H1 (cell line): ENCODE measurements at regions not wholly inside any gene's neighbourhood (a gene's known extent, or its start where the extent isn't known, plus 50 kb on each side); places are given as distances from the start of the nearest gene placed in this dataset.

Experiments used
- CTCF ChIA-PET: fragments of 300-600 bp; sonication (Branson Sonifier 250); formaldehyde crosslinking; loops from one replicate; lab custom pipeline; 2021; ENCODE audit not compliant: partially characterized antibody; lab: Charles Lee
- POLR2A ChIA-PET: fragments of 300-600 bp; sonication (Branson Sonifier 250); formaldehyde crosslinking; loops from one replicate; lab custom pipeline; 2021; ENCODE audit warnings: inconsistent platforms; ENCODE audit not compliant: partially characterized antibody; lab: Charles Lee
- DNase-seq, 2 experiments: peaks; one replicate each; pipeline versions ENCODE4 v3.0.0 to v3.0.0-alpha.2; 2010 to 2022; ENCODE audit warnings: low spot score in 2 of 2, low read depth in 1 of 2, mixed read lengths in 1 of 2
- FAIRE-seq: peaks from 2 replicates; lab custom pipeline; 2011; peaks lifted over from hg19 to GRCh38; lab: Jason Lieb, UNC
- H2AFZ ChIP-seq: 2 replicates; pipeline ENCODE4 v1.8.1; 2012; ENCODE audit warnings: low read length, inconsistent platforms
- H2AK5ac ChIP-seq: 2 replicates; pipeline ENCODE4 v1.6.1; 2013; ENCODE audit warnings: low read depth, low read length
- H2BK120ac ChIP-seq: replicated peaks from 2 replicates; pipeline ENCODE3; 2013; ENCODE audit warnings: low read depth, low read length, inconsistent platforms
- H2BK12ac ChIP-seq: 2 replicates; pipeline ENCODE4 v1.6.1; 2013; ENCODE audit warnings: low read depth, low read length
- H2BK15ac ChIP-seq: 2 replicates; pipeline ENCODE4 v1.6.1; 2013; ENCODE audit warnings: low read length
- H2BK20ac ChIP-seq: 2 replicates; pipeline ENCODE4 v1.6.1; 2013; ENCODE audit warnings: low read length
- H2BK5ac ChIP-seq: 2 replicates; pipeline ENCODE4 v1.6.1; 2013; ENCODE audit warnings: low read depth, low read length
- H3K14ac ChIP-seq: 2 replicates; pipeline ENCODE4 v1.6.1; 2013; ENCODE audit warnings: inconsistent platforms; ENCODE audit not compliant: insufficient read length
- H3K18ac ChIP-seq: 2 replicates; pipeline ENCODE4 v1.6.1; 2013; ENCODE audit warnings: low read length; ENCODE audit errors: extremely low read depth
- H3K23ac ChIP-seq: 2 replicates; pipeline ENCODE4 v1.6.1; 2013; ENCODE audit warnings: inconsistent platforms; ENCODE audit not compliant: insufficient read length
- H3K23me2 ChIP-seq: 2 replicates; pipeline ENCODE4 v1.6.1; 2013; ENCODE audit warnings: low read depth, low read length
- H3K27ac ChIP-seq: 2 replicates; pipeline ENCODE4 v1.6.1; 2011; ENCODE audit warnings: low read depth, low read length, inconsistent platforms
- H3K27me3 ChIP-seq, 4 experiments: replicated peaks in 1 of 4; 1 replicate in 1 of 4; 2 replicates in 3 of 4; pipeline versions ENCODE4 v1.6.1 to v1.8.1; 2011 to 2013; ENCODE audit warnings: low read length in 3 of 4, mild to moderate bottlenecking in 3 of 4, inconsistent platforms in 2 of 4, mixed read lengths in 2 of 4, moderate library complexity in 1 of 4; ENCODE audit not compliant: control insufficient read depth in 3 of 4, insufficient read depth in 3 of 4; ENCODE audit errors: extremely low read depth in 1 of 4
- H3K36me3 ChIP-seq, 4 experiments: 2 replicates each; pipeline versions ENCODE4 v1.6.1 to v1.8.1; 2011 to 2013; ENCODE audit warnings: mild to moderate bottlenecking in 4 of 4, low read length in 3 of 4, moderate library complexity in 2 of 4, control low read depth in 1 of 4, inconsistent platforms in 1 of 4; ENCODE audit not compliant: insufficient read depth in 4 of 4, control insufficient read depth in 2 of 4
- H3K4ac ChIP-seq: replicated peaks from 2 replicates; pipeline ENCODE3; 2013; ENCODE audit warnings: low read length, low read depth, mixed read lengths, inconsistent platforms; ENCODE audit not compliant: insufficient read length
- H3K4me1 ChIP-seq, 4 experiments: replicated peaks in 1 of 4; 1 replicate in 1 of 4; 2 replicates in 3 of 4; pipeline versions ENCODE4 v1.6.1 to v1.8.1; 2011 to 2013; ENCODE audit warnings: low read length in 3 of 4, inconsistent platforms in 2 of 4, mixed read lengths in 1 of 4; ENCODE audit not compliant: insufficient read depth in 4 of 4, control insufficient read depth in 3 of 4
- H3K4me2 ChIP-seq, 2 experiments: 2 replicates each; pipeline versions ENCODE4 v1.6.1 to v1.8.1; 2011 to 2013; ENCODE audit warnings: low read depth in 2 of 2, low read length in 2 of 2, control low read depth in 1 of 2, inconsistent platforms in 1 of 2, mild to moderate bottlenecking in 1 of 2; ENCODE audit not compliant: insufficient read depth in 1 of 2
- H3K4me3 ChIP-seq, 4 experiments: fragments of 200-600, 300-600 bp in 1 of 4; sonication (generic), shearing (Covaris generic), sonication (Bioruptor Twin) in 1 of 4; 2 replicates each; pipeline versions ENCODE4 v1.5.1 to v1.8.1; 2011 to 2016; ENCODE audit warnings: low read length in 4 of 4, low read depth in 3 of 4, control low read depth in 2 of 4, inconsistent platforms in 2 of 4, mild to moderate bottlenecking in 2 of 4, mixed read lengths in 1 of 4, moderate library complexity in 1 of 4; ENCODE audit not compliant: insufficient read depth in 2 of 4; ENCODE audit errors: extremely low read depth in 1 of 4
- H3K56ac ChIP-seq: replicated peaks from 2 replicates; pipeline ENCODE3; 2013; ENCODE audit warnings: low read depth, mild to moderate bottlenecking, mixed read lengths, low read length, inconsistent platforms; ENCODE audit not compliant: insufficient read length
- H3K79me1 ChIP-seq: 2 replicates; pipeline ENCODE4 v1.6.1; 2013; ENCODE audit warnings: low read depth, low read length, control low read depth
- H3K79me2 ChIP-seq, 2 experiments: 2 replicates each; pipeline versions ENCODE4 v1.6.1 to v1.8.1; 2012 to 2013; ENCODE audit warnings: low read length in 2 of 2, mild to moderate bottlenecking in 2 of 2, inconsistent platforms in 1 of 2; ENCODE audit not compliant: insufficient read depth in 2 of 2, control insufficient read depth in 1 of 2
- H3K9ac ChIP-seq, 4 experiments: replicated peaks in 1 of 4; 1 replicate in 1 of 4; 2 replicates in 3 of 4; pipeline versions ENCODE4 v1.6.1 to v1.8.1; 2011 to 2013; ENCODE audit warnings: low read depth in 3 of 4, low read length in 3 of 4, control low read depth in 2 of 4, mild to moderate bottlenecking in 2 of 4, moderate library complexity in 2 of 4, inconsistent platforms in 1 of 4; ENCODE audit errors: extremely low read depth in 1 of 4
- H3K9me3 ChIP-seq, 2 experiments: 2 replicates each; pipeline versions ENCODE4 v1.6.1 to v1.8.1; 2012 to 2013; ENCODE audit warnings: mild to moderate bottlenecking in 2 of 2, moderate library complexity in 2 of 2, control low read depth in 1 of 2, inconsistent platforms in 1 of 2, low read depth in 1 of 2, low read length in 1 of 2, mixed read lengths in 1 of 2; ENCODE audit not compliant: insufficient read depth in 2 of 2
- H4K20me1 ChIP-seq, 2 experiments: replicated peaks in 1 of 2; 2 replicates each; pipeline versions ENCODE3 to v1.8.1; 2011 to 2013; ENCODE audit warnings: inconsistent platforms in 2 of 2, low read length in 2 of 2, mild to moderate bottlenecking in 1 of 2; ENCODE audit not compliant: insufficient read depth in 2 of 2, control insufficient read depth in 1 of 2
- H4K5ac ChIP-seq: 2 replicates; pipeline ENCODE4 v1.6.1; 2013; ENCODE audit warnings: low read length, low read depth, mixed read lengths, inconsistent platforms; ENCODE audit not compliant: insufficient read length
- H4K8ac ChIP-seq: 2 replicates; pipeline ENCODE4 v1.8.0; 2013; ENCODE audit warnings: mild to moderate bottlenecking, moderate library complexity, low read length, inconsistent platforms; ENCODE audit not compliant: insufficient read depth; ENCODE audit errors: extremely low read depth
- H4K91ac ChIP-seq: replicated peaks from 2 replicates; pipeline ENCODE3; 2013; ENCODE audit warnings: low read length, mixed read lengths, inconsistent platforms; ENCODE audit not compliant: insufficient read length
- CBX5 ChIP-seq: fragments of 300-800, 300-1000 bp; sonication (generic); IDR thresholded peaks from 2 replicates; pipeline ENCODE4 v1.7.1; 2016; ENCODE audit warnings: antibody characterized with exemption, low read length, low read depth
- EGR1 ChIP-seq: IDR thresholded peaks from 2 replicates; pipeline ENCODE4 v1.6.1; 2011; ENCODE audit warnings: low read depth, low read length, borderline replicate concordance
- HDAC2 ChIP-seq, 2 experiments: fragments of 300-600 bp in 1 of 2; sonication (generic) in 1 of 2; IDR thresholded peaks; 2 replicates each; pipeline ENCODE4 v1.6.1; 2011 to 2012; ENCODE audit warnings: low read depth in 2 of 2, low read length in 2 of 2, mild to moderate bottlenecking in 2 of 2, moderate library complexity in 2 of 2, borderline replicate concordance in 1 of 2, inconsistent platforms in 1 of 2
- PHF8 ChIP-seq: fragments of 200-600 bp; sonication (generic); conservative IDR thresholded peaks from 2 replicates; pipeline ENCODE4 v1.7.1; 2012; ENCODE audit warnings: low read depth, mild to moderate bottlenecking, inconsistent platforms, low read length, moderate library complexity
- RAD21 ChIP-seq, 2 experiments: IDR thresholded peaks in 1 of 2; conservative IDR thresholded peaks in 1 of 2; 2 replicates each; pipeline ENCODE4 v1.6.1; 2011; ENCODE audit warnings: low read depth in 2 of 2, low read length in 2 of 2, improper control_type of control experiment in 1 of 2, inconsistent platforms in 1 of 2, mild to moderate bottlenecking in 1 of 2, moderate library complexity in 1 of 2
- SP2 ChIP-seq: IDR thresholded peaks from 2 replicates; pipeline ENCODE4 v1.6.1; 2012; ENCODE audit warnings: mild to moderate bottlenecking, low read length, inconsistent platforms
- TCF12 ChIP-seq: IDR thresholded peaks from 2 replicates; pipeline ENCODE4 v1.6.1; 2011; ENCODE audit warnings: low read depth, mild to moderate bottlenecking, low read length
- WGBS, 2 experiments: shearing (Covaris generic) in 1 of 2; methylation state at CpG; one replicate each; pipeline versions ENCODE4 v1.1.6 to v1.1.7; 2013 to 2015; ENCODE audit warnings: low lambda C conversion rate in 2 of 2, mixed read lengths in 2 of 2, inconsistent platforms in 1 of 2, low coverage in 1 of 2, missing lambda C conversion rate in 1 of 2; ENCODE audit not compliant: insufficient replicate concordance in 2 of 2, insufficient coverage in 1 of 2, insufficient read length in 1 of 2; ENCODE audit errors: extremely low coverage in 1 of 2, missing lambda C conversion rate in 1 of 2; 5-methylcytosine and 5-hydroxymethylcytosine counted together

DNA sequence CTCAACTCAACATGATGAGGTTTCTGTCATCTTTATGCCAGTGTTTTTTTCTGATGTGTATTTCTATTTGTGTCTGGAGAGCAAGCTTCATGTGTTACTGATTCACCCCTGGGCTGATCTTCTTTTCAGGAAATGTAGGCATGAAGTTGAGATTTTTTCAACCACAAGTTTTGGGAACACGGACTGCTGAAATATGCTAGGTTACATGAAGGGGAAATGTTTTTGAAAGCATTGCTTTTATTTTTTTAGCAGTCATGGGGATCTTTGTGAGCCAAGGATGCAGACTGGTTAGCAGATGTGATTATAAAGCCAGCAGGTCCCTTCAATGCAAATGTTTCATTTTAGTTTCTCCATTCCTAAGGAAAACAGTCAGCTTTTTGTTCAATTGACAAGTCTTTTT is 219.3 kb upstream of the COL8A1 start:
- no peak for FAIRE-seq
- H4K5ac ChIP-seq: no peak overlapping the region
- H4K8ac ChIP-seq: no peak overlapping the region
- no peak overlapping the region for H2BK120ac ChIP-seq
- H2AFZ ChIP-seq: no peak overlapping the region
- no peaks in the 10 kb centered on the region for H3K79me1 ChIP-seq
- no peaks in the 10 kb centered on the region for H3K27me3 ChIP-seq
- ChIA-PET CTCF (no interaction called here), POLR2A (no interaction called here)
- no peak overlapping the region for H2BK5ac ChIP-seq
- H3K4ac ChIP-seq: no peak overlapping the region
- DNase-seq: no peak
- no peaks in the 10 kb centered on the region for H4K20me1 ChIP-seq
- H3K14ac ChIP-seq: no peak overlapping the region
- H2BK20ac ChIP-seq: no peak overlapping the region
- H2BK12ac ChIP-seq: no peak overlapping the region
- H3K23ac ChIP-seq: no peak overlapping the region
- no peak overlapping the region for H2BK15ac ChIP-seq
- no peak overlapping the region for H3K27ac ChIP-seq
- no peak overlapping the region for H4K91ac ChIP-seq
- no peaks in the 10 kb centered on the region for H3K79me2 ChIP-seq
- H3K4me2 ChIP-seq: no peak overlapping the region
- WGBS, 2 experiments: 88% methylated on average over 1 of the region's 1 CpG; no CpG with 5 or more reads in 1 of the 2 experiments
- no peak overlapping the region for H3K56ac ChIP-seq
- H2AK5ac ChIP-seq: no peak overlapping the region
- H3K18ac ChIP-seq: no peak overlapping the region
- no peaks in the 10 kb centered on the region for H3K9me3 ChIP-seq
- H3K9ac ChIP-seq: no peak overlapping the region
- no peaks in the 10 kb centered on the region for H3K23me2 ChIP-seq
- H3K36me3 ChIP-seq: no peaks in the 10 kb centered on the region
- H3K4me1 ChIP-seq: no peaks in the 10 kb centered on the region
- TF ChIP-seq CBX5 (no peak), HDAC2 (IDR thresholded peaks at IDR 0.05; ENCODE audit: borderline replicate concordance in 1 of 2, low read depth in 2 of 2, low read length in 2 of 2) (no peak), EGR1 (no peak), SP2 (no peak), PHF8 (no peak), TCF12 (no peak), RAD21 (IDR thresholded peaks at IDR 0.05 in 1 of 2, conservative IDR thresholded peaks at IDR 0.05 in 1 of 2; ENCODE audit: low read depth in 2 of 2, low read length in 2 of 2) (no peak)
- no peak overlapping the region for H3K4me3 ChIP-seq
